ENCODE measurements at regions not wholly inside any gene's neighbourhood (a gene's known extent, or its start where the extent isn't known, plus 50 kb on each side); places are given as distances from the start of the nearest gene placed in this dataset.

GRCh38 chr2:126774761-126775160 is 118.8 kb downstream of the GYPC start:
- no CpG with 5 or more reads among the region's 7 CpGs for WGBS (ENCODE audit: insufficient coverage, low lambda C conversion rate)
- Histone ChIP-seq H3K9me3 (ENCODE audit: control insufficient read depth, low read depth, low read length) (peaks cover 4% of the 10 kb centered on the region), H3K36me3 (ENCODE audit: control insufficient read depth, insufficient read depth, low read length) (no peaks in the 10 kb centered on the region)

GRCh38 chr2:126775300-126775985 is 119.5 kb downstream of the GYPC start:
- H3K9me3 ChIP-seq (ENCODE audit: control insufficient read depth, low read depth, low read length) = peaks cover 4% of the 10 kb centered on the region
- 93% methylated on average over 5 of the region's 10 CpGs for WGBS (ENCODE audit: insufficient coverage, low lambda C conversion rate)
- peaks cover 29% of the 10 kb centered on the region for H3K27me3 ChIP-seq (ENCODE audit: control insufficient read depth, insufficient read depth, low read length)
- no peak overlapping the region for H3K4me3 ChIP-seq (ENCODE audit: low read length)
- no peaks in the 10 kb centered on the region for H3K36me3 ChIP-seq (ENCODE audit: control insufficient read depth, insufficient read depth, low read length)
- peaks cover 3% of the 10 kb centered on the region for H3K4me1 ChIP-seq (ENCODE audit: control insufficient read depth, insufficient read depth, low read length)
- H3K27ac ChIP-seq (ENCODE audit: low read length) = no peak overlapping the region
- no peak for DNase-seq

More at GRCh38 chr2:126774761-126775160, 118.8 kb downstream of the GYPC start:
- Histone ChIP-seq H3K4me3 (ENCODE audit: low read length) (no peak overlapping the region), H3K27ac (ENCODE audit: low read length) (no peak overlapping the region), H3K4me1 (ENCODE audit: control insufficient read depth, insufficient read depth, low read length) (peaks cover 3% of the 10 kb centered on the region), H3K27me3 (ENCODE audit: control insufficient read depth, insufficient read depth, low read length) (peaks cover 29% of the 10 kb centered on the region)
- DNase-seq = no peak

- H3K4me3 ChIP-seq (ENCODE audit: low read length) = no peak overlapping the region
- H3K27ac ChIP-seq (ENCODE audit: low read length) = no peak overlapping the region
- H3K27me3 ChIP-seq (ENCODE audit: control insufficient read depth, insufficient read depth, low read length) = peaks cover 29% of the 10 kb centered on the region
- no peaks in the 10 kb centered on the region for H3K36me3 ChIP-seq (ENCODE audit: control insufficient read depth, insufficient read depth, low read length)
- H3K9me3 ChIP-seq (ENCODE audit: control insufficient read depth, low read depth, low read length) = peaks cover 4% of the 10 kb centered on the region
- peaks cover 3% of the 10 kb centered on the region for H3K4me1 ChIP-seq (ENCODE audit: control insufficient read depth, insufficient read depth, low read length)
- DNase-seq = no peak
- no CpG with 5 or more reads among the region's 9 CpGs for WGBS (ENCODE audit: insufficient coverage, low lambda C conversion rate)
These were observed 120.3 kb downstream of the GYPC start for GRCh38 chr2:126776255-126776654.

- Histone ChIP-seq H3K4me1 (ENCODE audit: control insufficient read depth, insufficient read depth, low read length) (peaks cover 3% of the 10 kb centered on the region), H3K9me3 (ENCODE audit: control insufficient read depth, low read depth, low read length) (no peaks in the 10 kb centered on the region), H3K36me3 (ENCODE audit: control insufficient read depth, insufficient read depth, low read length) (no peaks in the 10 kb centered on the region), H3K4me3 (ENCODE audit: low read length) (peak overlapping the region; percentile 52), H3K27ac (ENCODE audit: low read length) (no peak overlapping the region), H3K27me3 (ENCODE audit: control insufficient read depth, insufficient read depth, low read length) (peaks cover 29% of the 10 kb centered on the region)
- WGBS (ENCODE audit: insufficient coverage, low lambda C conversion rate) = no CpG with 5 or more reads among the region's 68 CpGs
- DNase-seq = peak; percentile 55 to 69
These were observed 121.0 kb downstream of the GYPC start for GRCh38 chr2:126776692-126777619.

- Histone ChIP-seq H3K27me3 (ENCODE audit: control insufficient read depth, insufficient read depth, low read length) (peaks cover 29% of the 10 kb centered on the region), H3K4me1 (ENCODE audit: control insufficient read depth, insufficient read depth, low read length) (peaks cover 3% of the 10 kb centered on the region), H3K9me3 (ENCODE audit: control insufficient read depth, low read depth, low read length) (no peaks in the 10 kb centered on the region), H3K36me3 (ENCODE audit: control insufficient read depth, insufficient read depth, low read length) (no peaks in the 10 kb centered on the region), H3K4me3 (ENCODE audit: low read length) (peak overlapping the region; percentile 52), H3K27ac (ENCODE audit: low read length) (no peak overlapping the region)
- WGBS (ENCODE audit: insufficient coverage, low lambda C conversion rate) = 80% methylated on average over 1 of the region's 3 CpGs
- DNase-seq = no peak
These were observed 121.1 kb upstream of the TEX51 start for GRCh38 chr2:126777620-126777978.

- WGBS (ENCODE audit: insufficient coverage, low lambda C conversion rate) = 24% methylated on average over 2 of the region's 14 CpGs
- H3K36me3 ChIP-seq (ENCODE audit: control insufficient read depth, insufficient read depth, low read length) = no peaks in the 10 kb centered on the region
- DNase-seq = no peak
- no peaks in the 10 kb centered on the region for H3K9me3 ChIP-seq (ENCODE audit: control insufficient read depth, low read depth, low read length)
- H3K4me3 ChIP-seq (ENCODE audit: low read length) = no peak overlapping the region
- peaks cover 3% of the 10 kb centered on the region for H3K4me1 ChIP-seq (ENCODE audit: control insufficient read depth, insufficient read depth, low read length)
- no peak overlapping the region for H3K27ac ChIP-seq (ENCODE audit: low read length)
- peaks cover 29% of the 10 kb centered on the region for H3K27me3 ChIP-seq (ENCODE audit: control insufficient read depth, insufficient read depth, low read length)
These were observed 119.9 kb upstream of the TEX51 start for GRCh38 chr2:126778561-126779501.

- H3K4me1 ChIP-seq (ENCODE audit: control insufficient read depth, insufficient read depth, low read length) = peaks cover 3% of the 10 kb centered on the region
- no peak for DNase-seq
- H3K9me3 ChIP-seq (ENCODE audit: control insufficient read depth, low read depth, low read length) = no peaks in the 10 kb centered on the region
- H3K27me3 ChIP-seq (ENCODE audit: control insufficient read depth, insufficient read depth, low read length) = peaks cover 26% of the 10 kb centered on the region
- H3K4me3 ChIP-seq (ENCODE audit: low read length) = no peak overlapping the region
- no peaks in the 10 kb centered on the region for H3K36me3 ChIP-seq (ENCODE audit: control insufficient read depth, insufficient read depth, low read length)
- WGBS (ENCODE audit: insufficient coverage, low lambda C conversion rate) = 90% methylated on average over 3 of the region's 8 CpGs
- H3K27ac ChIP-seq (ENCODE audit: low read length) = no peak overlapping the region
These were observed 117.5 kb upstream of the TEX51 start for GRCh38 chr2:126781206-126781605.

GRCh38 chr2:126781806-126782205 is 116.9 kb upstream of the TEX51 start:
- WGBS (ENCODE audit: insufficient coverage, low lambda C conversion rate) = 100% methylated on average over 1 of the region's 6 CpGs
- Histone ChIP-seq H3K36me3 (ENCODE audit: control insufficient read depth, insufficient read depth, low read length) (no peaks in the 10 kb centered on the region), H3K4me1 (ENCODE audit: control insufficient read depth, insufficient read depth, low read length) (peaks cover 3% of the 10 kb centered on the region), H3K27ac (ENCODE audit: low read length) (no peak overlapping the region), H3K4me3 (ENCODE audit: low read length) (no peak overlapping the region), H3K9me3 (ENCODE audit: control insufficient read depth, low read depth, low read length) (no peaks in the 10 kb centered on the region), H3K27me3 (ENCODE audit: control insufficient read depth, insufficient read depth, low read length) (peaks cover 22% of the 10 kb centered on the region)
- no peak for DNase-seq

GRCh38 chr2:126782648-126783047 is 116.0 kb upstream of the TEX51 start:
- Histone ChIP-seq H3K4me3 (ENCODE audit: low read length) (no peak overlapping the region), H3K4me1 (ENCODE audit: control insufficient read depth, insufficient read depth, low read length) (no peaks in the 10 kb centered on the region), H3K27ac (ENCODE audit: low read length) (no peak overlapping the region), H3K9me3 (ENCODE audit: control insufficient read depth, low read depth, low read length) (no peaks in the 10 kb centered on the region), H3K27me3 (ENCODE audit: control insufficient read depth, insufficient read depth, low read length) (peaks cover 17% of the 10 kb centered on the region), H3K36me3 (ENCODE audit: control insufficient read depth, insufficient read depth, low read length) (no peaks in the 10 kb centered on the region)
- WGBS (ENCODE audit: insufficient coverage, low lambda C conversion rate) = 67% methylated on average over 1 of the region's 4 CpGs
- no peak for DNase-seq

GRCh38 chr2:126783341-126783740 is 115.3 kb upstream of the TEX51 start:
- no peak overlapping the region for H3K4me3 ChIP-seq (ENCODE audit: low read length)
- H3K4me1 ChIP-seq (ENCODE audit: control insufficient read depth, insufficient read depth, low read length) = no peaks in the 10 kb centered on the region
- no peaks in the 10 kb centered on the region for H3K9me3 ChIP-seq (ENCODE audit: control insufficient read depth, low read depth, low read length)
- H3K27ac ChIP-seq (ENCODE audit: low read length) = no peak overlapping the region
- no peaks in the 10 kb centered on the region for H3K36me3 ChIP-seq (ENCODE audit: control insufficient read depth, insufficient read depth, low read length)
- WGBS (ENCODE audit: insufficient coverage, low lambda C conversion rate) = no CpG with 5 or more reads among the region's 2 CpGs
- H3K27me3 ChIP-seq (ENCODE audit: control insufficient read depth, insufficient read depth, low read length) = peaks cover 16% of the 10 kb centered on the region
- no peak for DNase-seq
